VCaP (cell line): ENCODE measurements at regions not wholly inside any gene's neighbourhood (a gene's known extent, or its start where the extent isn't known, plus 50 kb on each side); places are given as distances from the start of the nearest gene placed in this dataset.
"Not testable (repeated sequence)": the region's sequence is repeated elsewhere in the genome, so short reads cannot be mapped to it uniquely, and the experiment has no call there.

Source experiments
- H3K27ac ChIP-seq: fragments of 450-650 bp; 2 replicates; pipeline ENCODE4 v1.5.1; 2017
- CTCF ChIP-seq: fragments of 450-650 bp; conservative IDR thresholded peaks from 2 replicates; pipeline ENCODE4 v1.5.1; 2017; ENCODE audit warnings: mild to moderate bottlenecking, moderate library complexity

- TF ChIP-seq CTCF = no peak
- H3K27ac ChIP-seq = no peak overlapping the region
Observed at GRCh38 chr4:126183206-126183605, 868.5 kb downstream of the FAT4 start.

GRCh38 chr4:126191536-126191935 lies 876.8 kb downstream of the FAT4 start:
- TF ChIP-seq CTCF = no peak
- H3K27ac ChIP-seq = no peak overlapping the region

GRCh38 chr4:126192506-126192905 lies 877.8 kb downstream of the FAT4 start:
- no peak for TF ChIP-seq CTCF
- H3K27ac ChIP-seq = no peak overlapping the region

- H3K27ac ChIP-seq = not testable (repeated sequence)
Observed at GRCh38 chr4:126201251-126202138, 886.7 kb downstream of the FAT4 start.

- H3K27ac ChIP-seq = no peak overlapping the region
- no peak for TF ChIP-seq CTCF
Observed at GRCh38 chr4:126202226-126202625, 887.5 kb downstream of the FAT4 start.

GRCh38 chr4:126207910-126208309 lies 893.2 kb downstream of the FAT4 start:
- no peak overlapping the region for H3K27ac ChIP-seq
- no peak for TF ChIP-seq CTCF

- H3K27ac ChIP-seq = no peak overlapping the region
- no peak for TF ChIP-seq CTCF
Observed at GRCh38 chr4:126209147-126209546, 894.4 kb downstream of the FAT4 start.

- no peak overlapping the region for H3K27ac ChIP-seq
- TF ChIP-seq CTCF = no peak
Observed at GRCh38 chr4:126213996-126214395, 899.2 kb downstream of the FAT4 start.
